Left lung (tissue), 4 donors: ENCODE measurements at regions not wholly inside any gene's neighbourhood (a gene's known extent, or its start where the extent isn't known, plus 50 kb on each side); places are given as distances from the start of the nearest gene placed in this dataset.
"Not testable (repeated sequence)": the region's sequence is repeated elsewhere in the genome, so short reads cannot be mapped to it uniquely, and the experiment has no call there.

Experiments
- ATAC-seq: fragments of 200-7000 bp; cut with Tn5 transposase; one replicate; pipeline ENCODE4 v1.9.1; 2020; ENCODE audit warnings: moderate library complexity
- DNase-seq, 4 donors: peaks; one replicate each; pipeline ENCODE4 v3.0.0-alpha.2; 2013 to 2020
- H3K27ac ChIP-seq, 2 donors: fragments of 200-600 bp; sonication (generic) in 1 of 2; one replicate each; pipeline versions ENCODE4 v1.5.0 to v1.8.0; 2020 to 2021
- H3K27me3 ChIP-seq, 2 donors: fragments of 200-600 bp; sonication (generic) in 1 of 2; one replicate each; pipeline versions ENCODE4 v1.5.0 to v1.8.0; 2020 to 2021
- H3K36me3 ChIP-seq, 2 donors: fragments of 200-600 bp; sonication (generic) in 1 of 2; one replicate each; pipeline versions ENCODE4 v1.5.0 to v1.8.0; 2020 to 2021
- H3K4me1 ChIP-seq, 2 donors: fragments of 200-600 bp; one replicate each; pipeline ENCODE4 v1.8.0; 2021
- H3K4me3 ChIP-seq, 2 donors: fragments of 200-600 bp; sonication (generic) in 1 of 2; one replicate each; pipeline versions ENCODE4 v1.5.0 to v1.8.0; 2020 to 2021; ENCODE audit warnings: mild to moderate bottlenecking in 1 of 2
- H3K9me3 ChIP-seq, 2 donors: fragments of 200-600 bp; sonication (generic) in 1 of 2; one replicate each; pipeline versions ENCODE4 v1.5.0 to v1.8.0; 2020 to 2021
- CTCF ChIP-seq, 2 donors: fragments of 200-600 bp; sonication (generic) in 1 of 2; IDR thresholded peaks; one replicate each; pipeline versions ENCODE4 v1.5.0 to v1.8.0; 2021; ENCODE audit warnings: antibody characterized with exemption in 2 of 2
- intact Hi-C, 2 donors: fragments of 100-400 bp; cut with DNase I; formaldehyde crosslinking; loops; one replicate each; pipeline versions ENCODE4 v1.11.2 to v1.14.2; 2022
- donor health status: DM: no; HTN: yes; CAD: no.
- donor health status: DM: no; HTN: no; CAD: no.

DNA sequence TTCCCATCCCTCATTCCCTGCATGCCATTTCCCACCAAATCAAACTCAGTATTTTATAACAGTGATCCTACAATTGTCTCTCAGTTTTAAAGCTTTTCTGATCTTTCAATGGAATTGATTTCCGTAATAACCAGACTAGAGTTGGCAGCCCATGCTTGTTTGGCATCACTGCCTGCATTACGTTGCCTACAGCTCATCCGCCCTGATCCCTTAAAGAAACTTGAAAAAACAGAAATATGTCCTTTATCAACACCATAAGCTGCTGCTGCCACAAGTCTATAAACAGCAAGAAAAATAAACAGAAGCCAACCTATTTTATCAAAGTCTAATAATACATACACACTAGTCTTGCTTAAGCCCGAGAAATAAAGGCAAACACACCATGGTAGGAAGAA is 331.0 kb downstream of the METTL4 start:
- no peak for ATAC-seq
- Histone ChIP-seq H3K27ac (no peak overlapping the region), H3K36me3 (no peaks in the 10 kb centered on the region), H3K27me3 (peaks cover 0 to 19% of the 10 kb centered on the region in 2 donors), H3K9me3 (no peaks in the 10 kb centered on the region), H3K4me3 (no peak overlapping the region), H3K4me1 (no peaks in the 10 kb centered on the region)
- DNase-seq: no peak
- intact Hi-C loops: no loop called here
- TF ChIP-seq CTCF (IDR thresholded peaks at IDR 0.05): no peak

- Histone ChIP-seq H3K27me3 (no peaks in the 10 kb centered on the region), H3K9me3 (no peaks in the 10 kb centered on the region), H3K4me3 (no peak overlapping the region), H3K27ac (no peak overlapping the region), H3K4me1 (no peaks in the 10 kb centered on the region), H3K36me3 (no peaks in the 10 kb centered on the region)
- intact Hi-C loops: no loop called here
- ATAC-seq (no peak), DNase-seq (no peak)
- TF ChIP-seq CTCF (IDR thresholded peaks at IDR 0.05): no peak
These were observed 326.7 kb downstream of the METTL4 start for GRCh38 chr18:2244641-2245040.

- ATAC-seq, H3K27ac ChIP-seq, DNase-seq, H3K27me3 ChIP-seq, H3K36me3 ChIP-seq, H3K4me3 ChIP-seq, H3K4me1 ChIP-seq, H3K9me3 ChIP-seq, intact Hi-C loops: not testable (repeated sequence)
These were observed 324.2 kb downstream of the METTL4 start for GRCh38 chr18:2247101-2247500.

DNA sequence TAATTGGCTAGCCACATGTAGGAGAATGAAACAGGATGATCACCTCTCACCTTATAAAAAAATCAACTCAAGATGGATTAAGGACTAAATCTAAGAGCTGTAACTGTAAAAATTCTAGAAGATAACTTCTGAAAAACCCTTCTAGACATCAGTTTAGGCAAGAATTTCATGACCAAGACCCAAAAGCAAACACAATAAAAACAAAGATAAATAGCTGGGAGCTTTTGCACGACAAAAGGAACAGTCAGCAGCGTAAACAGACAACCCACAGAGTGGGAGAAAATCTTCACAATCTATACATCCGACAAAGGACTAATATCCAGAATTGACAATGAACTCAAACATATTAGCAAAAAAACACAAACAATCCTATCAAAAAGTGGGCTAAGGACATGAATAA is 316.3 kb downstream of the METTL4 start:
- Histone ChIP-seq H3K4me1 (no peaks in the 10 kb centered on the region), H3K27ac (no peak overlapping the region), H3K36me3 (no peaks in the 10 kb centered on the region), H3K9me3 (peaks cover 0 to 7% of the 10 kb centered on the region in 2 donors), H3K27me3 (no peaks in the 10 kb centered on the region), H3K4me3 (no peak overlapping the region)
- intact Hi-C loops: no loop called here
- TF ChIP-seq CTCF (IDR thresholded peaks at IDR 0.05): no peak
- DNase-seq: no peak
- no peak for ATAC-seq

GRCh38 chr18:2256577-2256976 is 314.7 kb downstream of the METTL4 start:
- no peak overlapping the region for H3K27ac ChIP-seq

More at GRCh38 chr18:2256577-2256976, 314.7 kb downstream of the METTL4 start:
- intact Hi-C loops: no loop called here
- peaks cover 0 to 7% of the 10 kb centered on the region in 2 donors for H3K9me3 ChIP-seq
- DNase-seq (no peak), ATAC-seq (no peak)
- TF ChIP-seq CTCF (IDR thresholded peaks at IDR 0.05): no peak
- H3K36me3 ChIP-seq: no peaks in the 10 kb centered on the region
- H3K4me3 ChIP-seq: no peak overlapping the region
- no peaks in the 10 kb centered on the region for H3K27me3 ChIP-seq
- H3K4me1 ChIP-seq: no peaks in the 10 kb centered on the region
